ENCODE measurements at regions not wholly inside any gene's neighbourhood (a gene's known extent, or its start where the extent isn't known, plus 50 kb on each side); places are given as distances from the start of the nearest gene placed in this dataset.
"Not testable (repeated sequence)": the region's sequence is repeated elsewhere in the genome, so short reads cannot be mapped to it uniquely, and the experiment has no call there.

- DNase-seq (ENCODE audit: extremely low read depth, low read depth) = no peak
Observed at GRCh38 chr7:126179916-126180315, 1072.8 kb downstream of the GRM8 start.

GRCh38 chr7:126178865-126179264, 1073.9 kb downstream of the GRM8 start:
- DNase-seq (ENCODE audit: extremely low read depth, low read depth) = no peak

DNA sequence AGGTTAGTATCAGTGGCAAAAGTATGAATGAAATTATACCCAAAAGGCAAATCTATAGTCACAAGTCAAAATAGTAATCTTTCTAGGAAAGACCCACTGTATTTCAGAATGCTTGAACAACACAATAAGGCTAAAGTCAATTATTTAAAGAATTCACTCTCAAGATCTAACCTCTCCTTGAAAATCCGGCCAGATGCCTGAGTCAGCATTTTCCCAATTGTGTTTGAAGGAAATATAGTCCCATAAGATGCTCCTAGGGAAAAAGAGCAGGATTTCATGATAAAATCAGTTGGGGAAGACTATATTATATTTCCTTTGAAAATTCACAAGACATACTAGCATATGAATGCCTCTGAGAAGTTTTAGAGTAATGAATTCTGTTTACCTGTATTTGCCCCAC, 1075.0 kb downstream of the GRM8 start:
- DNase-seq (ENCODE audit: extremely low read depth, low read depth) = no peak

GRCh38 chr7:126166645-126167044, 1086.1 kb downstream of the GRM8 start:
- DNase-seq (ENCODE audit: extremely low read depth, low read depth) = no peak

GRCh38 chr7:126163647-126164046, 1089.1 kb downstream of the GRM8 start:
- no peak for DNase-seq (ENCODE audit: extremely low read depth, low read depth)

- no peak for DNase-seq (ENCODE audit: extremely low read depth, low read depth)
Observed at GRCh38 chr7:126157391-126157790, 1095.3 kb downstream of the GRM8 start.

DNA sequence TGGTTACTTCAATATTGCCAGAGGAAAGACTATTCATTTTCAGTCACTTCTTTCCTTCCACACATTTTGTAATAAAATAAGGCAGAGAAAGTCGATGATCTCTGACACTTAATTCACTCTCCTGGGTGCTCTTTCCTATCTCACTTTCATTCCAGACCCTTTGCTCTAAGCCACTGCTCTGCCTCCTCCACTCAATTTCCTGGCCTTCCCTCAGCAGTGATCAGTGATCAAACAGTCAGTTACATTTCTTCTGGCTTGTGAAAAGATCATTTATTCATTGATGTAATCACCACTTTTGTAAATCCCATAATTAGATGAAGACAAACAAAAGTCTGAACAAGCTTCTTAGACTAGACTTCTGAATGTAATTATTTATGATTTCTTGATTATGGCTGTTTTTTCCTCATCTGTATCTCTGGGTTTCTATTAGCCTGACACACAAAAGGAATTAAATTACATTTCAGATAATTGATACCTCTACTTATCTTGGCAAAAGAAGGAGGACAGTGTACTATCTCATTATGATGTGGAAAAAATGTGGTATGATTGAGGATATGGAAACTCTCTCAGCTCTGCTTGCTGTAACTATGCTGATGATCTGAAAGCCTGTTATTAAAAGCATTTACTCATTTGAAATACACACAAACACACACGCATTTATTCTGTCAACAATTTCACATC, 1102.3 kb downstream of the GRM8 start:
- DNase-seq (ENCODE audit: extremely low read depth, low read depth) = no peak

DNA sequence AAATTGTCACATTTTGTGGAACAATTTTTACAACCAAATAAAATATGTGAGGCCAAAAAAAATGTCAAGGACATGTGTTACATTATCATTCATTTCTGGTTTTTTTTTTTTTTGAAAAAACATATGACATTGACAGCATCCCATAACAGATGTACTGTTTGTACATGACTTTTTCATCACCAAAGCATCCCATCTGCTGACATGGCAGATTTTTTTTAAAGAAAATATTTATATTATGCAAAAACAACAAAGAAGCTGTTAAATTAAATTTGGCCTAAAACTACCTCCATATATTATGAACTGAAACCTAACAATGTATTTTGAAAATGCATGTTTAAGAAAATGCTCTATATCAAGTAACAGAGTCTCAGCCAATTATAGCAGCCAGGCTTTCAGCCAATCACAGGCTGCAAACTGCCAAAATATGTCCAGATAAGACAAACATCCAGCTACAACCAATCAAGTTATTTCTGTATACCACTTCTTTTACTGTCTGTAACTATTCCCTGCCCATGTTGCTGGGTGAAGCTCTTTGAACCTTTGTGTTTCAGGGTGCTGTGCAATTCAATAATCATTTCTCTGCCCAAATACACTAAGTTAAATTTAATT, 1111.8 kb downstream of the GRM8 start:
- DNase-seq (ENCODE audit: extremely low read depth, low read depth) = no peak

GRCh38 chr7:126119981-126120380, 1132.8 kb downstream of the GRM8 start:
- DNase-seq (ENCODE audit: extremely low read depth, low read depth) = no peak

- no peak for DNase-seq (ENCODE audit: extremely low read depth, low read depth)
Observed at GRCh38 chr7:126103582-126103981, 1149.2 kb downstream of the GRM8 start.

- no peak for DNase-seq (ENCODE audit: extremely low read depth, low read depth)
Observed at GRCh38 chr7:126083014-126083413, 1153.4 kb upstream of the POT1 start.

DNA sequence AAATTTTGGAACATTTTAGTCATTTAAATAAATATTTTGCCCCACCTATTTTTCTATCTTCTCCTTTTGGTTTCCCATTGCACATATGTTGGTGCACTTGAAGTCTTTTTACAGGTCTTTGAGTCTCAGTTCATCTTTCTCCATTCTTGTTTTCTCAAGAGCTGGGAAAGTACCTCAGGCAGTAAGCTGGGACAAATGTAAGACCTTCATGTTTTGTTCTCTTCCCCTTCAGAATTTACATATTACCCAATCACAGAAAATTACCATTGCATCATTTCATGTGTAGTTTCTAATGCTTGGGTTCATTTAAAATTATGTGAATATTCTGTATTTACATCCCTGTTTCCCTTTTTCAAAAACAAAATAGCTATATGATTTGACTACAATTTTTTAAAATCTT, 1150.0 kb upstream of the POT1 start:
- DNase-seq (ENCODE audit: extremely low read depth, low read depth) = no peak

DNA sequence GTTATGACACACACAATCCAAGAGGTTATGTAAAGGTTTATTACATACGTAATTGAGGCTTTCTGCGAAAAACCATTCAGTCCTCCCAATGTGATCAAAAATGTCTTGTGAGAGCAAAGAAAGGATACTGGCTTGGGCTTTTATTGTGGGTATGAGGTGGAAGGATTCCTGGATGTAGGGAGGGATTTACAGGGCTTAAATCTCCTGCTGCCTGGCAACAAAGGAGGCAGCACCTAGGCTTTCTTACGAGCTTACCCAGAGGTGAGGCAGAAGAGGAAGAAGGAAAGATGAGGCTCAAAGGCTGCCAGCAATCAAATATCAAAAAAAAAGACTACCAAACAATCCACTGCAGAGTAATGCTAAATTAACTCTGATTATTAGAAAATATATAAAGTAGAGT, 1149.5 kb upstream of the POT1 start:
- DNase-seq (ENCODE audit: extremely low read depth, low read depth) = no peak

GRCh38 chr7:126065766-126066165, 1136.1 kb upstream of the POT1 start:
- no peak for DNase-seq (ENCODE audit: extremely low read depth, low read depth)

DNA sequence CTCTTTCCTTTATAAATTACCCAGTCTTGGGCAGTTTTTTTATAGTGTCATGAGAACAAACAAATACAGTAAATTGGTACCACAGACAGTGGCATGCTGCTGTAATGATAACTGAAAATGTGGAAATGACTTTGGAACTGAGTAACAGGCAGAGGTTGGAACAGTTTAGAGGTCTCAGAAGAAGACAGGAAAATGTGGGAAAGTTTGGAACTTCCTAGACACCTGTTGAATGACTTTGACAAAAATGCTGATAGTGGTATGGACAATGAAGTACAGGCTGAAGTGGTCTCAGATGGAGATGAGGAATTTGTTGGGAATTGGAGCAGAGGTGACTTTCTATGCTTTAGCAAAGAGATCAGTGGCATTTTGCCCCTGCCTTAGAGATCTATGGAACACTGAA, 1128.4 kb upstream of the POT1 start:
- no peak for DNase-seq (ENCODE audit: extremely low read depth, low read depth)

- not testable (repeated sequence) for DNase-seq (ENCODE audit: extremely low read depth, low read depth)
Observed at GRCh38 chr7:126056613-126057012, 1127.0 kb upstream of the POT1 start.

GRCh38 chr7:126052229-126052628, 1122.6 kb upstream of the POT1 start:
- DNase-seq (ENCODE audit: extremely low read depth, low read depth) = no peak

DNA sequence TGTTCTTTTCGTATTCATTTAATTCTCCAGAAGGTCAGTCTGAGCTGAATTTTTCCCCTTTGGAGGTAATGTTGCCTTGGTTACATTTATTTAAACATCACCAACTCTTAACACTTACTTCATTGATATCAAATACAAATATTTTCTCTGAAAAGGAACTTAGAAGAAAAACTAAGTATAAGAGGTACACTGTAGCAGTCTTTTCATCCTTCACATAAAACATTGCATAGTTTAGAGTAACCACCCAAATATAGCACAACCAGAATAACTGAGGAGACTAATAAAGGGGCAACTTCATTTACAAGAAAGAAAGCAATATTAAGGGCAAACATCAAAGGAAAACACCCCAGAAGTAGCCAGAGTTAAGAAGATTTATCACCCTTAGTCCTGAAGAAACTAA, 1115.0 kb upstream of the POT1 start:
- DNase-seq (ENCODE audit: extremely low read depth, low read depth) = no peak

DNA sequence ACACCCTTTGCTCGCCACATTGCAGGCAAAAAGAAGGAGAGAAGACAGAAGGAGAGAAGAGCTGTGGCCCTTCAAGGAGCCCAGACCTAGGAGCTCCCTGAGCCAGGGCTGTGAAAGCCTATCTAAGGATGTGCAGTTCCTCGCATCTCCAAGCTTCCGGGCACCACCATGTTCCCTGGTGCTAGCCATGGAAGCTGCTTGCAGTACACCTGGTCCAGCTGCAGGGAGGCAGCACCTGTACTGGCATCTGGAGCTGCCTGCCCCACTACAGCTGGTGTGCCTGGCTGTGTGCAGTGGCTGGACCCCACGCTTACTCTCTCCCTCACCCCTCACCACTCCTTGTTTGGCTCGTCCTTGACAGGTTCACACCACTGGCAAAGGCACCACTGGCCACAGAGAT, 1111.8 kb upstream of the POT1 start:
- no peak for DNase-seq (ENCODE audit: extremely low read depth, low read depth)

- no peak for DNase-seq (ENCODE audit: extremely low read depth, low read depth)
Observed at GRCh38 chr7:126040114-126041045, 1110.8 kb upstream of the POT1 start.

DNA sequence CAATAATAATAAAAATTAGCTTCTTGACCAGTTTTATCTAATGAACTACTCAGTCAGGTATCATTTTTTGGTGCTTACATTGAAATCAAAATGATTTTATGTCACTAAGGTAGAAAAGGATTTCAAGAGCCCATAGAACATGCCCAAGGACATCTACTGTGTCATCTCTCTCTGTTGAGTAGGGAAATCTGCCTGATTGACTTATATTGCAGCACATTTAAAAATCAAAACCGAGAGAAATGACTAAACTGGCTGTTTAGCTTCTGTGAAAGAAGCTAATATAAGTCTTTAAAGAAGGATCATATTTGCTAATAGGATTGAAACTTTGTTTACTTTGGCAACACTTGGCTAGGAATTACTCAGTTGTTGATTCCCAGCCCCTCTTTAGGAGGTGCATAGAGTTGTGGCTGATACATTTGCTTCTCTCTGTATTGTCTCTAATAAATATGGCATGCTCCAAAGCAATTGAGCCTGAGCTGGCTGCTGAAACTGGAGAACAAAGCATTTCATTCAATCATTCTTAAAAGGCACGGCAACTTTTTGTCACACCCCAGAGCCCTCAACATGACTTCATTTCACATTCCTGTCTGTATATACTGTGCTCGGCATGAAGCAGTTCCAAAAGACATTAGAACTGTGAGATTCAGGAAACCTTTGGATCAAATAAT, 1096.9 kb upstream of the POT1 start:
- no peak for DNase-seq (ENCODE audit: extremely low read depth, low read depth)
